ENCODE measurements at regions not wholly inside any gene's neighbourhood (a gene's known extent, or its start where the extent isn't known, plus 50 kb on each side); places are given as distances from the start of the nearest gene placed in this dataset.

- no peak for TF ChIP-seq CTCF (IDR thresholded peaks at IDR 0.05)
- no peak for TF ChIP-seq POLR2A (IDR thresholded peaks at IDR 0.05)
Measured at GRCh38 chr3:194031867-194032635, 103.9 kb upstream of the HES1 start.
